SU-DHL-6 (cell line): ENCODE measurements at regions not wholly inside any gene's neighbourhood (a gene's known extent, or its start where the extent isn't known, plus 50 kb on each side); places are given as distances from the start of the nearest gene placed in this dataset.

Experiments used
- H2AFZ ChIP-seq: fragments of 200-600 bp; sonication (generic); 2 replicates; pipeline ENCODE4 v1.6.1; 2014; ENCODE audit warnings: low read depth, mild to moderate bottlenecking, moderate library complexity, mixed read lengths, antibody characterized with exemption, low read length; ENCODE audit not compliant: severe bottlenecking
- H3F3A ChIP-seq: fragments of 200-600 bp; shearing (Covaris generic); 2 replicates; pipeline ENCODE4 v1.6.0; 2016; ENCODE audit warnings: antibody characterized with exemption, mild to moderate bottlenecking; ENCODE audit not compliant: insufficient read depth
- H3K27ac ChIP-seq: fragments of 200-600 bp; sonication (generic); 2 replicates; pipeline ENCODE4 v1.5.1; 2016; ENCODE audit warnings: low read depth, mild to moderate bottlenecking, low read length, moderate library complexity, mixed read lengths
- H3K27me3 ChIP-seq: fragments of 200-600 bp; sonication (generic), shearing (Covaris generic); 2 replicates; pipeline ENCODE4 v1.6.0; 2014; ENCODE audit warnings: mild to moderate bottlenecking, low read length
- H3K36me3 ChIP-seq: fragments of 200-600 bp; sonication (generic); 2 replicates; pipeline ENCODE4 v1.6.1; 2014; ENCODE audit warnings: mild to moderate bottlenecking, low read length, mixed read lengths
- H3K4me2 ChIP-seq: fragments of 300-600, 200-600 bp; shearing (Covaris generic), sonication (generic); 2 replicates; pipeline ENCODE4 v1.6.0; 2014; ENCODE audit warnings: low read length, low read depth, mild to moderate bottlenecking; ENCODE audit not compliant: poor library complexity, severe bottlenecking
- H3K4me3 ChIP-seq: fragments of 200-600 bp; sonication (generic); 2 replicates; pipeline ENCODE4 v1.5.1; 2014; ENCODE audit warnings: antibody characterized with exemption, low read length, mild to moderate bottlenecking, mixed read lengths; ENCODE audit not compliant: insufficient read depth, poor library complexity, severe bottlenecking
- H3K79me2 ChIP-seq: fragments of 200-600 bp; sonication (generic); 2 replicates; pipeline ENCODE4 v1.6.1; 2014; ENCODE audit warnings: mild to moderate bottlenecking, low read length, moderate library complexity; ENCODE audit not compliant: insufficient read depth
- H3K9ac ChIP-seq: fragments of 200-600 bp; sonication (generic); 2 replicates; pipeline ENCODE4 v1.7.0; 2014; ENCODE audit warnings: mild to moderate bottlenecking, low read length
- H3K9me2 ChIP-seq: fragments of 200-600 bp; sonication (generic); replicated peaks from 2 replicates; pipeline ENCODE4 v1.6.1; 2014; ENCODE audit warnings: low read length; ENCODE audit not compliant: insufficient read depth
- H3K9me3 ChIP-seq: fragments of 200-600 bp; sonication (generic); 2 replicates; pipeline ENCODE4 v1.6.1; 2014; ENCODE audit warnings: low read length, mixed read lengths; ENCODE audit not compliant: insufficient read depth
- H4K20me1 ChIP-seq: fragments of 200-600 bp; sonication (generic); 2 replicates; pipeline ENCODE4 v1.6.1; 2014; ENCODE audit warnings: low read depth, mild to moderate bottlenecking, antibody characterized with exemption, low read length, moderate library complexity, mixed read lengths
- CTCF ChIP-seq: fragments of 200-600 bp; sonication (generic); IDR thresholded peaks from one replicate; pipeline ENCODE4 v1.5.1; 2017; ENCODE audit warnings: antibody characterized with exemption, mild to moderate bottlenecking, low read length, moderate library complexity; ENCODE audit not compliant: insufficient read depth, poor library complexity, severe bottlenecking
- EZH2phosphoT487 ChIP-seq: fragments of 200-600 bp; sonication (generic), shearing (Covaris generic); conservative IDR thresholded peaks from 2 replicates; pipeline ENCODE4 v1.6.1; 2018; ENCODE audit warnings: mild to moderate bottlenecking, antibody characterized with exemption, low read length, moderate library complexity, mixed read lengths

GRCh38 chr7:45358287-45358686 is 200.7 kb downstream of the RAMP3 start:
- Histone ChIP-seq H3K4me2 (no peak overlapping the region), H2AFZ (no peak overlapping the region), H3K36me3 (no peaks in the 10 kb centered on the region), H4K20me1 (no peaks in the 10 kb centered on the region), H3K9me3 (no peaks in the 10 kb centered on the region), H3K79me2 (no peaks in the 10 kb centered on the region), H3F3A (no peaks in the 10 kb centered on the region), H3K9me2 (no peaks in the 10 kb centered on the region), H3K9ac (no peak overlapping the region), H3K4me3 (no peak overlapping the region), H3K27ac (no peak overlapping the region), H3K27me3 (no peaks in the 10 kb centered on the region)
- TF ChIP-seq EZH2phosphoT487: no peak

GRCh38 chr7:45359250-45359649 is 201.7 kb downstream of the RAMP3 start:
- TF ChIP-seq EZH2phosphoT487: no peak
- TF ChIP-seq CTCF: no peak
- no peaks in the 10 kb centered on the region for H3K27me3 ChIP-seq

DNA sequence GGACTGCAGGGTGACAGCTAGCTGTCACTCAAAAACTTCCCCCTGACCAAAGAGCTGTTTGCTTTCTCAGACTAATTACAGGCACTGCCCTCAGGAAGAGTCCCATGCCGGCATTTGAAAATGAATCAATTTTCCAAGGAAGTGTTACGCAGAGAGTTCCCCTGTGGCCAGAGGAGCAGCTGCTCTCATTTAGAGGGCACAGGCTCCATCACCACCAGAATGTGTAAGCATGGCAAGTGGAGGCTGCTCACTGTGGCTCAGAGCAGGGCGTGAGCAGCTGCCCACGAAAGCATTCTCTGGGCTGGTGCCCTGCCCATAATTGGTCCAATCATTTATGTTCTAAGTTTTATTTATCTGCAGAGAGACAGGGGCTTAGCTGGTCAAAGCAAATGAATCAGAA is 202.2 kb downstream of the RAMP3 start:
- Histone ChIP-seq H3K9me2 (no peaks in the 10 kb centered on the region), H3K4me2 (no peak overlapping the region), H3K27me3 (no peaks in the 10 kb centered on the region), H4K20me1 (no peaks in the 10 kb centered on the region), H3K4me3 (no peak overlapping the region), H3K9ac (no peak overlapping the region), H3K36me3 (no peaks in the 10 kb centered on the region), H3K27ac (no peak overlapping the region), H3K9me3 (no peaks in the 10 kb centered on the region), H3F3A (no peaks in the 10 kb centered on the region), H3K79me2 (no peaks in the 10 kb centered on the region), H2AFZ (no peak overlapping the region)
- TF ChIP-seq CTCF (no peak), EZH2phosphoT487 (no peak)

More at GRCh38 chr7:45359250-45359649, 201.7 kb downstream of the RAMP3 start:
- Histone ChIP-seq H3K79me2 (no peaks in the 10 kb centered on the region), H3K9me2 (no peaks in the 10 kb centered on the region), H3K9me3 (no peaks in the 10 kb centered on the region), H3F3A (no peaks in the 10 kb centered on the region), H2AFZ (no peak overlapping the region), H4K20me1 (no peaks in the 10 kb centered on the region), H3K4me2 (no peak overlapping the region), H3K9ac (no peak overlapping the region), H3K36me3 (no peaks in the 10 kb centered on the region), H3K27ac (no peak overlapping the region), H3K4me3 (no peak overlapping the region)

DNA sequence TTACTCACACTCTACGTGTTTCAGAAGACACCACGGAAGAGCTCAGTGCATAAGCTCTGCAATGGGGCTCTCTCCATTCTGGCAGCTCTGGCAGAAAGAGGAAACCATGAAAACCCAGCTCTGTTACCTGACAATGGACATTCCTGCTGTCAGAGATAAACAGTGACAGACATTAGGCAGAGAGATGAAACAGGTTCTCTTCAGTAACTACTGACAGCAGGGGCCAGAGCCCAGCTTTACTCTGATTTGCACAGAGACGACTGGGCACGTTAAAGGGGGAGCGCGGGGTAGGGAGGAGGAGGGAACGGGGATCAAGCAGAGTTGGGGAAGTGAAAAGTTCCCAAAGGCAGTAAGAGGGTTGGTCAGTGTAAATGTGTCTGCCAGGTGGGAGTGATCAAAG is 206.1 kb downstream of the RAMP3 start:
- no peaks in the 10 kb centered on the region for H3K9me3 ChIP-seq
- H3K4me2 ChIP-seq: no peak overlapping the region
- H3K79me2 ChIP-seq: no peaks in the 10 kb centered on the region
- H3K27me3 ChIP-seq: no peaks in the 10 kb centered on the region
- H3K27ac ChIP-seq: no peak overlapping the region
- no peaks in the 10 kb centered on the region for H4K20me1 ChIP-seq
- H3K36me3 ChIP-seq: no peaks in the 10 kb centered on the region
- H3K9ac ChIP-seq: no peak overlapping the region
- TF ChIP-seq EZH2phosphoT487 (no peak), CTCF (no peak)
- no peak overlapping the region for H2AFZ ChIP-seq
- no peaks in the 10 kb centered on the region for H3F3A ChIP-seq
- H3K9me2 ChIP-seq: no peaks in the 10 kb centered on the region
- no peak overlapping the region for H3K4me3 ChIP-seq
